ENCODE measurements at regions not wholly inside any gene's neighbourhood (a gene's known extent, or its start where the extent isn't known, plus 50 kb on each side); places are given as distances from the start of the nearest gene placed in this dataset.

DNA sequence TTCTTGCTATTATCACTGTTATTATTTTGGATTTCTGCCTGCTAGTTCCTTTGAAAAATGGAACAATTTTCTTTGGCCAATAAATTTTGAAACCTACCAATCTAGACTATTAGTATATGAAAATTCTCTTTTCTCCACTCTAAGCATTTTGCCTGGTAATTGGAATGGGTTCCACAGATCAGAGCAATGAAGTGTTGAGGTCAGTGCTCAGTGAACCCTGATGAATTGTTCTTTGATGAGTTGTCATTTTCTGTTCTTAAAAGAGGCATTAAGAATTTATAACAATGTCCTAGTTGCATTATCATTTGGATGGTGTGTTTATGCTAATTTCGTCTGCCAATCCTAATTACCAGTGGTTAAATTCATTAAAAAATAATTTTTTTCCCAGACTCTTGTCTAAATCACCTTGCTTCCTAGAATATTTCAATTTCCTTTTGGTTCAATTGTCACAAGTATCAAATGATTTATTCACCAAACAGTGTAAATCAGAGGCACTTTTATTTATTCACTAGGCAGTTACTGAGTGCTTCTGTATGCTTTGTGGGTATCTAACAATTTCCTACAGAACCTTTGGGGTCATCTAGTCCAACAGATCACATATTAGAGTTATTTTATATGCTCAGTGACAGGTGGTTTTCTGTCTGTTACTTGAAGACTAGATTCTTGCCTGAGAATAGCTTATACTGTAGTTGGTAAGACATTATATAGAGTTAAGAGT lies 239.0 kb downstream of the DNAJB9 start:
- no peak for DNase-seq (ENCODE audit: low read depth in 1 of 2, low spot score in 1 of 2)
- Histone ChIP-seq H3K27ac (replicated peaks) (no peak overlapping the region), H3K4me3 (replicated peaks; ENCODE audit: insufficient read depth, low read length) (no peak overlapping the region), H3K27me3 (ENCODE audit: insufficient read depth, poor library complexity, severe bottlenecking) (no peaks in the 10 kb centered on the region)
- TF ChIP-seq, protein P1, sequence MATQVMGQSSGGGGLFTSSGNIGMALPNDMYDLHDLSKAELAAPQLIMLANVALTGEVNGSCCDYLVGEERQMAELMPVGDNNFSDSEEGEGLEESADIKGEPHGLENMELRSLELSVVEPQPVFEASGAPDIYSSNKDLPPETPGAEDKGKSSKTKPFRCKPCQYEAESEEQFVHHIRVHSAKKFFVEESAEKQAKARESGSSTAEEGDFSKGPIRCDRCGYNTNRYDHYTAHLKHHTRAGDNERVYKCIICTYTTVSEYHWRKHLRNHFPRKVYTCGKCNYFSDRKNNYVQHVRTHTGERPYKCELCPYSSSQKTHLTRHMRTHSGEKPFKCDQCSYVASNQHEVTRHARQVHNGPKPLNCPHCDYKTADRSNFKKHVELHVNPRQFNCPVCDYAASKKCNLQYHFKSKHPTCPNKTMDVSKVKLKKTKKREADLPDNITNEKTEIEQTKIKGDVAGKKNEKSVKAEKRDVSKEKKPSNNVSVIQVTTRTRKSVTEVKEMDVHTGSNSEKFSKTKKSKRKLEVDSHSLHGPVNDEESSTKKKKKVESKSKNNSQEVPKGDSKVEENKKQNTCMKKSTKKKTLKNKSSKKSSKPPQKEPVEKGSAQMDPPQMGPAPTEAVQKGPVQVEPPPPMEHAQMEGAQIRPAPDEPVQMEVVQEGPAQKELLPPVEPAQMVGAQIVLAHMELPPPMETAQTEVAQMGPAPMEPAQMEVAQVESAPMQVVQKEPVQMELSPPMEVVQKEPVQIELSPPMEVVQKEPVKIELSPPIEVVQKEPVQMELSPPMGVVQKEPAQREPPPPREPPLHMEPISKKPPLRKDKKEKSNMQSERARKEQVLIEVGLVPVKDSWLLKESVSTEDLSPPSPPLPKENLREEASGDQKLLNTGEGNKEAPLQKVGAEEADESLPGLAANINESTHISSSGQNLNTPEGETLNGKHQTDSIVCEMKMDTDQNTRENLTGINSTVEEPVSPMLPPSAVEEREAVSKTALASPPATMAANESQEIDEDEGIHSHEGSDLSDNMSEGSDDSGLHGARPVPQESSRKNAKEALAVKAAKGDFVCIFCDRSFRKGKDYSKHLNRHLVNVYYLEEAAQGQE (IDR thresholded peaks at IDR 0.05; ENCODE audit: insufficient replicate concordance, low read depth), result no peak
- TF ChIP-seq GABPA (IDR thresholded peaks at IDR 0.05; ENCODE audit: low read depth) (no peak), POLR2AphosphoS5 (IDR thresholded peaks at IDR 0.05; ENCODE audit: low read depth) (no peak), SPI1 (IDR thresholded peaks at IDR 0.05; ENCODE audit: borderline replicate concordance, low read depth) (no peak)
- TF ChIP-seq, protein P2, sequence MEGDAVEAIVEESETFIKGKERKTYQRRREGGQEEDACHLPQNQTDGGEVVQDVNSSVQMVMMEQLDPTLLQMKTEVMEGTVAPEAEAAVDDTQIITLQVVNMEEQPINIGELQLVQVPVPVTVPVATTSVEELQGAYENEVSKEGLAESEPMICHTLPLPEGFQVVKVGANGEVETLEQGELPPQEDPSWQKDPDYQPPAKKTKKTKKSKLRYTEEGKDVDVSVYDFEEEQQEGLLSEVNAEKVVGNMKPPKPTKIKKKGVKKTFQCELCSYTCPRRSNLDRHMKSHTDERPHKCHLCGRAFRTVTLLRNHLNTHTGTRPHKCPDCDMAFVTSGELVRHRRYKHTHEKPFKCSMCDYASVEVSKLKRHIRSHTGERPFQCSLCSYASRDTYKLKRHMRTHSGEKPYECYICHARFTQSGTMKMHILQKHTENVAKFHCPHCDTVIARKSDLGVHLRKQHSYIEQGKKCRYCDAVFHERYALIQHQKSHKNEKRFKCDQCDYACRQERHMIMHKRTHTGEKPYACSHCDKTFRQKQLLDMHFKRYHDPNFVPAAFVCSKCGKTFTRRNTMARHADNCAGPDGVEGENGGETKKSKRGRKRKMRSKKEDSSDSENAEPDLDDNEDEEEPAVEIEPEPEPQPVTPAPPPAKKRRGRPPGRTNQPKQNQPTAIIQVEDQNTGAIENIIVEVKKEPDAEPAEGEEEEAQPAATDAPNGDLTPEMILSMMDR (IDR thresholded peaks at IDR 0.05; ENCODE audit: insufficient read depth, low read length), result no peak

DNA sequence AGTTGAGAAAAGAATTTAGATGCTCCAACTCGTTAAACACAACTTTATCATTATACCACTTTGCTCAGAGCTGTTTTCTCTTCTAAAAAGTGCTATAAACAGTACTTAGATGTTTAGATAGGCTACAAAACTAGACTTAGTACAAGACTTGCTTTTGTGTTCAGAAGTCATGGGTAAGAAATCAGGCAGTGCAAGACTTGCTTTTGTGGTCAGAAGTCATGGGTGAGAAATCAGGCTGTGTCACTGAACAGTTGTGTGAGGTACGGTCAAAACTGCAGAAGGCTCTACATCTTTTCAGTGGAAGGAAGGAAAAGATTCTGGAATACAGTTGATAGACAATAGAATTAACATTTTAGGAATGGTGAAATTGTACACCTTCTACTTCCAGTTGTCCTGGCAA lies 239.7 kb downstream of the DNAJB9 start:
- no peak for DNase-seq (ENCODE audit: low read depth in 1 of 2, low spot score in 1 of 2)
- H3K27me3 ChIP-seq (ENCODE audit: insufficient read depth, poor library complexity, severe bottlenecking), result no peaks in the 10 kb centered on the region
- no peak overlapping the region for H3K4me3 ChIP-seq (replicated peaks; ENCODE audit: insufficient read depth, low read length)
- H3K27ac ChIP-seq (replicated peaks), result no peak overlapping the region
- TF ChIP-seq, protein P1 (IDR thresholded peaks at IDR 0.05; ENCODE audit: insufficient replicate concordance, low read depth), result no peak
- TF ChIP-seq POLR2AphosphoS5 (IDR thresholded peaks at IDR 0.05; ENCODE audit: low read depth) (no peak), GABPA (IDR thresholded peaks at IDR 0.05; ENCODE audit: low read depth) (no peak)

DNA sequence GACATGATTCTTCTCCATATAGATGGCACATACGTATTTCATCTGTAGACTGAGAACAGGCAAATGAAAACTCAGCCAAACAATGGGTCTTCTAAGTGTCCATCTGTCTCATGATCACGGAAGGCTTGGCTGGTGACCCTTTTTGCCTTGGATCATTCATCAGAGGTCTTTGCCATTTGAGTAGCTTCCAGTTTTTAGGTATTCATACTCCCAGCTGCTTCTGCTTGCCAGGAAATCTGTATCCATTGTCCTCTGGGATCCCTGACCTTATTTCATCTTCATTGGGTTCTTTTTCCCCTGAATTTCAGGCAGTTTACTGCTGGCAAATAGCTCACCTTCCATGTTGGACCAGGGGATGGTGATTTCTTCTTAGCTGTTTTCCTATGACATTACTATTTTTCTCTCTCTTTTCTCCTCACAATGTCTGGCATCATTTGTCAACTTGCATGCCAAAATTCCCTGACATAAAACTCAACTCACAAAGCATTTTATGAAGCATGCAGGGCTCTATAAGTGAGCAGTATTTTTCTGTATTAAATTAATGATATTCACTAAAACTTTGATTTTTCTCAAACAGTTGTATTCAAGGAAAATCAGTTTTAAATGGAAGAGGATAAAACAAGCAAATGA lies 241.2 kb downstream of the DNAJB9 start:
- Histone ChIP-seq H3K27ac (replicated peaks) (no peak overlapping the region), H3K27me3 (ENCODE audit: insufficient read depth, poor library complexity, severe bottlenecking) (no peaks in the 10 kb centered on the region), H3K4me3 (replicated peaks; ENCODE audit: insufficient read depth, low read length) (no peak overlapping the region)
- TF ChIP-seq, protein P2 (IDR thresholded peaks at IDR 0.05; ENCODE audit: insufficient read depth, low read length), result no peak
- TF ChIP-seq POLR2AphosphoS5 (IDR thresholded peaks at IDR 0.05; ENCODE audit: low read depth), result no peak
- TF ChIP-seq, protein P1 (IDR thresholded peaks at IDR 0.05; ENCODE audit: insufficient replicate concordance, low read depth), result no peak
- no peak for TF ChIP-seq SPI1 (IDR thresholded peaks at IDR 0.05; ENCODE audit: borderline replicate concordance, low read depth)
- DNase-seq (ENCODE audit: low read depth in 1 of 2, low spot score in 1 of 2), result no peak

Data from HL-60 (cell line).